Superior temporal gyrus (tissue), 1 donor: ENCODE measurements at regions not wholly inside any gene's neighbourhood (a gene's known extent, or its start where the extent isn't known, plus 50 kb on each side); places are given as distances from the start of the nearest gene placed in this dataset.

Experiments used
- DNase-seq: peaks from one replicate; pipeline ENCODE4 v3.0.0-alpha.2; 2016; ENCODE audit errors: extremely low spot score

DNA sequence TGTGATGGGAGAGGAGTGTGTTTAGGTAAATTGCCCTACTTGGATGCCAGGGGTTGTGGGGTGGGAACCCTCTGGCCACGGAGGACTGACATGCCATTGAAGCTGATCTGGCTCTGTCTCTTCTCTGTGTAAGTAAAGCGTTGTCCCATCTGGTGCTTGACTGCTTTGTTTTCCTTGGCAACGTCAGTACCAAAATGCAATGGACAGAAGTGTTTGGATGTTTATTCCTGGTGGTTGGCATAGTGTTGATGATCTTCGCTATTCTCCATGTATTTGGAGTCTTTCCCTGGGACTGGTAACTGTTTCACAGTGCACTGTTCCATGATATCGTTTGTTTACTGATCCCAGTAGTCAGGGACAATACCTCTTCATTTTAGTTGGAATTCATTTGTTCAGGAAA, 130.5 kb upstream of the MCTP2 start:
- no peak for DNase-seq

DNA sequence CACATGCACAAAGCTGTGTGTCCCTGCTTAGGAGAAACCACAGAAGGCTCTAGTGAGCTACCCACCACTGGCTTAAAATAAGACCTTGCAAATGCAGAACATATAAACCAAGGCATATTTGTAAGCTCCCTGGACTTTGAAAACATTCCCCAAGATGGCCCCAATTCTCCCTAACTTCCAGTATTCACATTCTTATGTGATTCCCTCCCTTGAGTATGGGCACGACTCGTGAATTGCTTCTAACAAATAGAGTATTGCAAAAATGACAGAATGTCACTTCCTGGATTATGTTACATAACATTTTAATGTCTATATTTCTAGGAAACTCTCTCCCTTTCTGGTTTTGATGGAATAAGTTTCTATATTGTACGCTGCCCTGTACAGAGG, 131.8 kb upstream of the MCTP2 start:
- DNase-seq, result no peak

DNA sequence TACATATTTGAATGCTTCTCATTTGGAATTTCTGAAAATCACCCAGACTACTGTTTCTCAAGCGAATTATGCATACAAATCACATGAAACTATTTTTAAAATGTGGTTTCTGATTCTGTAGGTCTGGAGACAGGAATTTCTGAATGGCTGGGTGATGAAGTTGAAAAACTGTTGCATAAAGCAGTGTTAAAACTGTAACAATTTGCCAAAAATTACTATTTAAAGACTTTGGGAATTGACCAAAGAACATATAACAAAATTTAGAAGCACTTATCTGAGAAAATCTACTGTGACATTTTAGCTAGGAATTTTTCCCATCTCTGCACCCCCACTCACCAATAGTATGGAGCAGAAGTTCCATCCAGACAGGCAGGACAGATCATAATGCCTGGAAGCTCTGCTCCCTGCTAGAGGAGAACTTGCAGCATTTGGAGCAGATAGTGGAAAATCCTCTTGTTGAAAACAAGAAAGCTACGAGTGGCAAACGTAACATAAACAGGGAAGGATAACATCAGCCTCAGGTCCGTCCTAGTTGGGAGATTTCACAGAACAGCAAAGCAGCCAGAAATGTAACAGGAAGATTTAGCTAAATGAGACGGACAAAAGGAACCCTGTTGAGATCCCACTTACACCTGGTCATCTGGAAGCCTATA, 132.3 kb upstream of the MCTP2 start:
- no peak for DNase-seq

DNA sequence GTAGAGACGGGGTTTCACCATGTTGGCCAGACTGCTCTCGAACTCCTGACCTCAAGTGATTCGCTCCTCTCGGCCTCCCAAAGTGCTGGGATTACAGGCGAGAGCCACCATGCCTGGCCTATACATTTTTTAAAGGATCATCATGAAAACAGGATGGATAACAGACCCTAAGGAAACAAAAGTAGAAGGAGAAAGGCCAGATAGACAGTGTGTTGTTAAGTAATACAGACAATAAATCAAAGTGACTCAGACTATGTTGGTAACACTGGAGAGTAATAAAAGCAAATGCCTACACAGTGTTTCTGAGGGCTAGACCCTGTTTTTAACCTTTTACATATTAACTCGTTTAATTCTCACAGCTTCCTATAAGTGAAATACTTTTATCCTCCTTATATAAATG, 133.8 kb upstream of the MCTP2 start:
- DNase-seq, result no peak

DNA sequence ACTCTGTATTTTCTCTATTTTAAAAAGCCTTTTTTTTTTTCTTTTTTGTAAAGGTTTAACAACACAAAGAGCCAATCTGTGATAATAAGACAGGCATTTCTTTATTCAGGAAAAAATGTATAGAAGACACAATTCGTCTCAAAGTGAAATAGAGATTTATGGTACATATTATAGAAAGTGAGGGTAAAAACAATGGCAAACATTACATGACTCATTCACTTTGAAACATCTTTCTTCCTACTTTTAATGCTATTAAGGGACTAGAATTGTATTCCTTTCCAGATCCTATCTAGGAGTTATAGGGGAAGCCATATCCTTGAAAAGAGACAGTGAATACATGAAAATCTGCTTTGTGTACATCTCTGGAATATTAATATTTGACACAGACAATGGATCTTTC, 137.1 kb upstream of the MCTP2 start:
- DNase-seq, result no peak

DNA sequence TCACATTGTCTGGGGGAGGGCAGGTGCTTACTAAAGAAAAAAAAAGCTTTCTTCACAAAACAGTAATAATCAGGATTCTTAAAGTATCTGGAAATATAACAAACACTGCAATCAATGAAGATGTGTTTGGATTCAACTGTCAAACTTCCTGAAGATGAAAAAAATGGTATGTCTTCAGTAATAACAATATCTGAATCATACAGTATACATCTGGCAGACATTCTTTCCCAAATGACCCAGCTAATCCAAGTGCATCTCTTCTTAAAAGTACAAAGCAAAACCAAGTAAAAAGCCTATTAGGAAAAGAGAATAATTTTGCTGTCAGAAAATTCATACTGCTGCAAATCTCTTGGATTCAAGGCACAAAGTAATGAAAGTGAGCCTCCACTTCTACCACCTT, 145.0 kb upstream of the MCTP2 start:
- DNase-seq, result no peak

DNA sequence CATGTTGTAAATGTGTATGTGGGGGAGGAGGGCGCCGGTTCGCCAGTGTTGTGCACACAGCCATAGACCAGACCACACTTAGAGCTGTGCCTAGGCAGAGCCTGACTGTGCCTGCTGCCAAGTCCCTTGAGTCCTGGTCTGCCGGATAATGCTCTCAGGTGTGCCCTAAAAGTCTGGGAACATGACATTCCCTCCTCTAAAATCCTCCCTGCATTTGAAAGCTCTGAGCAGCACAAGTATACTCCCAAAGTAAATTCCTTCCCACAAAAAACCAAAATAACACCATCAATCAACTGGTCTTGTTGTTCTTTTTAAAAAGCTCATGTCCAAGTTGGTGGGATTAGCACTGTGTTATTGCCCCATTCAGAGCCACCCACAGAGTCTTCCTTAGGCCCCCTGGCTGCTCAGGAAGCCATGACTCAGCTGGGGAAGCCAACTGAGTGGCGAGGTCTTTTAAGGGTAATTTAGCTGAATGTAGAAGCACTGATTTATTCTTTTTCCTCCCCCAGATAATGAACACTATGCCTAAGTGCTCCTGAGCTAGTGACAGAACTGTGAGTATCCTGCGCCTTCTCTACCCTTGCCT, 147.8 kb upstream of the MCTP2 start:
- no peak for DNase-seq

DNA sequence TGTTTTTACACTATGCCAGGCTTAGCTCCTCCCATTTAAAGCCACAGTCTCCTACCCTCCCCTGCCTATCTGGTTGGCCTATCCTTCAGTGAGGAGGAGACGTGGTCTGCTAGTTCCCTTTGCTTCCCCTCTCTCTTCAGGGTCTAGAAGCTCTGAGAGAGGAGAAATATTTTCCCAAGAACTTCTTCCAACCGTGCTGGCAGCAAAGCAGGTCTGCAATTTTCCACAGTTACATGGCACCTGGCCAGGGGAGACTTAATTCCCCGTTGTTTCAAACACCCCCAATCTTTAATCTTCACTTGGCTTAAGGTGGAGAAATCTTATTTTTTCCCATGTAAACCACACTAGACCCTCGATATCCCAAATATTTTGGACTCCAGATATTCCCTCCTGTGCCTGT, 149.5 kb upstream of the MCTP2 start:
- no peak for DNase-seq

DNA sequence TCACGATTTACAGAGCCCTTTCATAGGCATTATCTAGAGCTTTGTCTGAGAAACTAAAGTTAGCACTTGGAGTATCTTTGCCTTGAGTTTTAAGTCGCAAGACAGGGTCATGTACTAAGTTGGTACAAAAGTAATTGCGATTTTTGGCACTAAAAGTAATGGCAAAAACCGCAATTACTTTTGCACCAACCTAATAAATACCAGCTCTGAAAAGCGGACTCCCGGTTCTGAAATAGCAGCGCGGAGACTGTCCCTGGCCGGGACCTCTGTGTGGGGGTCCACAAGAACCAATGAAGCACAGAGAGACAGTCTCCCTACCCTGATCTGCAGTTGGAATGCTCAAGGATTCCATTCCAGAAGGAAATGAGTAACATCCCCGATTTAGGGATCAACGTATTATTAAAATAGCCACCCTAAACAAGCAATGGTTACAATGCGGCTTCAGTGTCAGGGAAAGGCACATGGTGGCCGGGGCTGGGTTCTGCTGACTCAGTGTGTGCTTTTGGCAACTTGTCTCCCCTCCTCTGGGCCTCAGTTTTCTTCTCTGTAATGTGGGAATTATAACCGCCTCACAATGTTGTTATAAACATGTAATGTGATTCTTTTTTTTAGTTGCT, 150.3 kb upstream of the MCTP2 start:
- DNase-seq, result no peak

DNA sequence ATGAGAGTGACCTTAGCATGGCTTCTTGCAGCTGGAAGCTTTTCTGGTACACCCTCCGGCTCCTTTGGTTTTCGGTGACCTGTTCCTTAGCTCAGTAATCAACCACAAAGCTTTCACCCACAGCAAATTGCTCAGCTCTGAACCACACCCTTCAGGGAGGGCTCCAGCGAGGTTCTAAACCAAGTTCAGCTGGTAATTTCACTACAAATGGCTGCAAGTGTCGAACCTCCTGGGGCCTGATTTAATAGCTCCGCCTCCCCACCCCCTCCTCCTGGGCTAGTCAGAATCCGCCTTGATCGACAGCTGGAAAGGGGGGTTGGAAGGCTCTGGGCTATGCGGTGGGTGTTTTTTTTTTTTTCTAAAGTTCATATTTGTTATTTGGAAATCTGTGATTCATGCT, 150.9 kb upstream of the MCTP2 start:
- DNase-seq, result no peak

DNA sequence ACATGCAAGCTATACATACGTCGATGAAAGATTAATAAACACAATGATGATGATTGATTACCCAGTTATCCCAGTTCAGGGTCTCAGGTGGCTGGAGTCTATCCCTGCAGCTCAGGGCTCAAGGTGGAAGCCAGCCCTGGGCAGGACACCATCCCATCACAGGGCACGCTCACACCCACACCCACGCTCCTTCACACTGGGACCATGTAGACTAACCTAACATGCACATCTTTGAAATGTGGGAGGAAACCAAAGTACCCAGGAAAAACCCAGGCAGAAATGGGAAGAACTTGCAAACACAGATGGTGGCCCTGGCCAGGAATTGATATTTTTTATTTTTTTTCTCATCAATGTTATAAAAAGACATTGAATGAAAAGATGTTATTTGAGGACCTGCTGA, 151.4 kb upstream of the MCTP2 start:
- DNase-seq, result no peak

DNA sequence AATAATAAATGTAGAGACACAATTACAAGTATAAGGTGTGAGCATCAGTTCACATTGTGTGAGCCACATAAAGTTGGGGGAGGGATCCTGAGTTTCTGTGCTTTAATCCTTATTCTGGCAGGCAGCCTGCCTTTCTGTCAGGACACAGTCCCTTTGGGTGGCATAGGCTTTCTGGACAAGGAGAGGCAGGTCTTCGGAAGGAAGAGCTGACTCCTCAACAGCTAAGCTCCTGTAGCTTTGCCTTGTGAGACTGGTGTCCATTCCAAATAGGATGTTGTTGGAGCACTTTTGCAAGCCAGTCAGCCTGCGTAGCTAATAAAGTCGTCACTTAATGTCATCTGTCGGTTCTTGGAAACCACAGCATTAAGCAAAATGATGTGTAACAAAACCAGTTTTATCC, 151.9 kb upstream of the MCTP2 start:
- DNase-seq, result no peak

DNA sequence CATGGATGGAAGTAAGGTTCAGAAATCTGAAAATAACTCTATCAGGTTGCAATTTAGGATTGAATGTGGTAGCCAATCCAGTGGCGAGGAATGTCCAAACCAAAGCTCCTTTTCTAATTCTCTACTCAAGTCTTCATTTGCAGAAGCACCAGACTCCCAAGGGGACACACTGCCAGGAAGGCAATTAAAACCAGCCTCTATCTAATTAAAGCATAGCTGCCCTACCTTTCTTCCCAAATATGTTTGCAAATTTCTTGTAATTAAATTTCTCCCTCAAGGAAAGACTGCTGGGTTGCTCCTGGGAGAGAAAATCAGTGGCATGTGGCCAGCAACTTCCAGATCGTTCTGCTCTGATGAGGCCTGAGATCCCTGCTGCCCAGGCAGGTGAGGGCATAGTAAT, 153.4 kb upstream of the MCTP2 start:
- DNase-seq, result no peak

DNA sequence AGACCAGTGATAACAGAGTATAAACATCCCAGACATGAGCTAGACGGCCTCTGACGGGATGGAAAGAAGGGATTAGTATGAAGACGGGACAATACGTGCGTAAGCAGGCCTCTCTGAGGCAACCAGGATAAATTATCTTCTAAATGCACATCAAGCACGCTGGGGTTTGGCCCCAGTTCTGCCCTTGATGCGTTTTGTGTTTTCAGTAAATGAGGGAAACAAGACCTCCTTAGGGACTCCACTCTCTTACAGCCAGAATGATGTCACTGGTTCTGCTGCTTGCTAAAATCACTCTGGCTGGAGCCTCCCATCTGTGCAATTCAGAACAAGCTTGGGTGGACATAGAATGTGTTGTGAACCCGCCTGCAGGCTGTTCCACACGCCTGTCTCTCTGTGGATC, 156.0 kb upstream of the MCTP2 start:
- DNase-seq, result no peak

DNA sequence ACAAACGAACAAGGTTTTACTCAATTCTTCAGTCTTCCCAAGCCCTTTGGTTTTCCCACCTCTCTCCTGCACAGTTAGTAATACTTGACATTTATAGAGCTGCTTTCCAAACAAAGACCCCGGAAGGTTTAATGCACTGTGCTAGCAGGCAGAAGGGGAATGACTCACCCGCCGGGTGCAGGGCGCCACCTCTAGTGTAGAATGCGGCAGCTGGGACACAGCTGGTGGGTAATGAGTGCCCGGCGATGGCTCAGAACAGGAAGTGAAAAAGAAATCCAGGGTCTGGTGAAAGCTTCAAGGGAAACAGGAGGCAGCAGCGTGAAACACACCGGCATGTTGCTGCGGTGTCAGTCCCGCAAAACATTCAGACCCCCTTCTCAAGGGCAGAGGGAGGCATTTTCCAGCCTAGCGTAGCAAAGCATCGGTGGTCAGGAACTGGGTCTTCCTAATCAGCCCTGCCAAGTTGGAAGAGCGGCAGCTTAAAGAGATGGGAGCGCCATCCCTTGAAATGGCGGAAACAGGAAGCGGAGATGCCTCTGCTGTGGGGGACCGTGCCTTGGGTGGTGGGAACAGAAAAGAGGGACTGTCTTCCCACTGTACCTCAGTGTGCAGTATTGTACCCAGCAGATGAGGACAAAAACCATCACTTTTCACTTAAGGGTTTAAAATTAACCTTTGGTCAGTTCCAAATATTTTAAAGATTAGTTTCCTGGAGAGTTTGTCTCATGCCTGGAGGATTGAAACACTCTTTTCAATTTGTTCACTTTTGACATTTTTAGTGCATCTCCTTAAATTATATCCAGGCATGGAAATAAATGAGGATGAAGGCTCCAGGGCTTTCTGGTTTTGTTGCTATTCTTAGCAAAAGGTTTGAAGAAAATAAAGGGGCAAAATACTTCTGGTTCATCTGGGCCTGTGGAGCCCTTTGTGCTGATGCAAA, 160.7 kb upstream of the MCTP2 start:
- DNase-seq, result no peak

DNA sequence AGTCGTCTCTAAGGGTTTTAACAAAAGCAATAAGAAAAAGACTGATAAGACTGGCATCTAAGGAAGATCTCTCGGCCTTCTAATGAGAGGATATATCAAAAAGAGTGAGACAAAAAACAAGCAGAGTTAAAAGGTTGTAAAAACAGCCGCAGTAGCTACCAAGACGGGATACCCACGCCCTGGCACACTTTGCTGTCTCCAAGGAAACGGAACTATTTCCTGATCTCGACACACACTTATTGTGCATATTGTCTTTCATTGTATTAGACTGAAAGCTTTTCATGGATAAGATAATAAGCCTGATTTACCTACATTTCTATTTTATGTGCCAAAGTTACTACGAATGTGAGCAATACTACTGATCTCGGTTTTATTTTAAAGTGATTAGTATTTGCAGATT, 161.5 kb upstream of the MCTP2 start:
- no peak for DNase-seq

DNA sequence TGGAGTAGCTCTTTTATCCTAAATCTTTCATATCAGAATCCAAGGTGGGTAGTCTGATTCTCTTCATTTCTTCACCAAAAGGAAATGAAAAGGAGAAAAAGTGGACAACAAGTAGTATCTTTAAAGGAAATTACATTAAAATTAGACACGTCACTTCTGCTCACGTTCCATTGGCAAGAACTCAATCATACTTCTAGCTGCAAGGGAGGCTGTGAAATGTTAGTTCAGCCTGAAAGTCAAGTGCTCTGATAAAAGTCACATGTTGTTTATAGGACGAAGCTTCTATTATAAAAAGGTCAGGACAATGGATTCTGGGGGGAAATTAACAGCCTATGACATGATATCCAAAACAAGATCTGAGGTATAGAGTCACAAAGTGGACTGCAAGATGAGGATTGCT, 164.6 kb upstream of the MCTP2 start:
- no peak for DNase-seq

DNA sequence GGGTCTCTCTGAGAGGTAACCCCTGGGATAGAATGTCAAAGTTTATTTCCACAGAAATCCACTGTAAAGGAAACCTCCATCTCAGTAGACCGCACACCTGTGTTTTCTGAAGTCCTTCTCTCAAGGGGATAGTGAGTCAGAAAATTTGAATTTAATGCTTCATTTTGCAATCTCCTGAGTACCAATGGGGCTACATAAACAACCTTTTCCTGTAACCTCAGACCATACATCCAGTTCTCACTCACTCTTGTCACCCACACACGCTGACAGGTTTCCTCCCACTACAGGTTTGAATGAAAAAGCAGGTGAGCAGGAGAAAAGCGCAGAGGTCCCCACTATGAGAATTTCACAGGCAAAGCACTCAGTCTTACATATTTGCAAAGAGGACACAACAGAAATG, 165.3 kb upstream of the MCTP2 start:
- no peak for DNase-seq

DNA sequence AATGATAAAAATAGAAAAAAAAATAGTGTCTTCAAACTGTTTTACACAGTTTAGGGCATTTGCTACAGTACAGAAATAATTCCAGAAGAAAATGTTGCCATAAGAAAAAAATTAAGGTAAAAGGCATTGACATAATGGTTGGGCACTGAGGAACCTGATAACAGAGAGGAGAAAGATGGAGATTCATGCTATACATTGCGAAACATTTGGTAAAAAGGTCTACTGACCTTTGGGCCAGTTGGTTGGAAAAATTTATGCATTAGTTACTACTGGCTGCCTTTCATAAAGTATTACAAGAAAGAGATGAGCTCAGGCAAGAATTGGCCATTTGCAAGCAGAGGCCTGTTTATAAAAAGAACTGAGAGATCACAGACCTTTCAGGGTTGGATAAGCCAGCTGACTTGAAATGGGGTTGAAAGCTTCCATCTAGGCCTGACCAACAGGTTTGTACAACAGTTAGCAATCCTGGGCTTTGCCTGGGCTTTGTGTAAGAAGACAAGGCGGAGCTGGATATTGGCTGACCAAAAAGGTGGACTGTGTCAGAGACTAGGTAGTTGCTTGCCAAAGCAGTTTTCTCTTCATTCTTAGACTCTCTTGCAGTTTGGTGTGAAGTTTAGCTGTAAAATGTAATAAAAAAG, 166.6 kb upstream of the MCTP2 start:
- no peak for DNase-seq

DNA sequence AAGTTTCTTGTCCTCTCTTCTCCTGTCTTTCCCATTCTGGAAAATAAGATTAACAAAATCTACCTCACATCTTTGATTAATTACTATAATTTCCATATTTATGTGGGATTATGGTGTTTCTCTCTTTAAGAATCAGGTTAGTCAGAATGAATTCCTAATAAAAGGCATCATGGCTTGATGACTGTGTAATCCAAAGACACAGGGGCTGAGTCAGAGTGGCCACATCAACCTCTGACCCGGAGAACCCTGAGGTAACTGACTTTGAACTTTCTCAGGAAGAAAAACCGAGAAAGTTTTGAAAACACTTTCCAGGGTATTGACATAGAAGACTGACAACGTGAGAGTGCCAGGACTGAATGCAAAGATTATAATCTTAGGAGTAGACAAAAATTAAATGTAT, 170.3 kb upstream of the MCTP2 start:
- no peak for DNase-seq

DNA sequence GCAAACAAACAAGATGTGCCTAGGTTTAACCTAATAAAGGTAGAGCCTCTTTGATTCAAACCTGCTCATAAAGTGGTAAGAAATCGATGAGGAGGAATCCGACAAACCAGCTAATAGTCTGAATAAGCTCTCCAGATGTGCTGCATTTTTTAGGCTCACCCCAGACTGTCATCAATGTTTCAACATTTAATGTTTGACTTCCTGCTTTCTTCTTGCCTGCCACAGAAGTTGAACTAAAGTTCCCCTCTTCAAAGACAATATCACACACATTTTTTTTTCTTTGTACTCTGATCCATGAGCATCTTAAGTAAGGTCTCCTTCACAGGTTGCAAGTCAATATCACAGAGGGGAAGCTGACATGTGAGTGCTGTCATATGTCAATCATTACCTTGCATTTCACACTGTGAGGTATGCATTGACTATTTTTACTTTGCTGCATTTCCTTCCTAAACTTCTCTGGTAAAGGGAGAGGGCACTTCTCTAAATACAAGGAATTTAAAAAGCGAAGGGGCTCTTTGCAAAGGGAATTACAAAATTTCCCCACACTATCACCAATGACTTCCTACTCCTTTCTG, 172.3 kb upstream of the MCTP2 start:
- DNase-seq, result no peak

DNA sequence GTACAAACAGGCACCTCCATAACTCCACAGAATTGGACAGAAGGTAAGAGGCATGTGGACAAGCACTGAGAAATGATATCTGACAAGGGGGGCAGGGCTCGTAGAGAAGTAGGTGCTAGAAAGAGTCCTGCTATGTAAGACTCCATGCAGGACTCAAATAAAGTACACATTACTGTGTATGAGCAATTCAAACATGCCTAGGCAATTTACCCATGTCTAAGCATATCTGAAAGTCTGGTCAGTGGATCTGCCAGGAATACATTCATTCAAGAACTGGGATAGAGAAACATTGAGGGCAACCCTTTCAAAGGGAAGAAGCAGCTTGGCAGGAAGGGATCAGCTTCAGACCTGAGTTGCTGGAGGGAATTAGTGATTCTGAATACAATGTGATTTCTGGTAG, 174.1 kb upstream of the MCTP2 start:
- DNase-seq, result no peak
